AG09319 (cell line): ENCODE measurements at regions not wholly inside any gene's neighbourhood (a gene's known extent, or its start where the extent isn't known, plus 50 kb on each side); places are given as distances from the start of the nearest gene placed in this dataset.

Experiments used
- DNase-seq: peaks from one replicate; pipeline ENCODE4 v3.0.0-alpha.2; 2010; ENCODE audit warnings: low read depth; ENCODE audit errors: extremely low read depth
- TF ChIP-seq, protein P1 (sequence below): IDR thresholded peaks from 2 replicates; pipeline ENCODE4 v1.5.1; 2011; ENCODE audit warnings: low read depth, mild to moderate bottlenecking, inconsistent platforms, low read length, moderate library complexity

DNA sequence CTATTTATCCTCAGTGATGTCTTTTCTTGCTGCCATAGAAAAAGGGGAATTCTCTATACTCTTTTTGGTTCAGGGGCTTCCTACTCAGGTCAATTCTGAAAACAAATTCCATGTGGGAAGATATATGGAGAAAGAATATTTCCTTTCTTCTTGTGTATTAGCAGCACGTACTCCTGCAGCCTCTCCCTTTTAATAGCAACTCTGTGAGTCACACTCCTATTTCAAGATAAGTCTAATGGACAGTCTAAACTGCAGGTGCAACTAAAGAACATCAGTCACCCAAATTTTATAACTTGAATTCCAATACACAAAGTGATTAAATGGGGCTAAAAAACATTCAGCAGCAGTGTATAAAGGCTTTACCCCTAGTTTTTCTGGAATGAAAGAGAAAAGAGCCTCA, 942.2 kb downstream of the CNTNAP5 start:
- TF ChIP-seq, protein P1, sequence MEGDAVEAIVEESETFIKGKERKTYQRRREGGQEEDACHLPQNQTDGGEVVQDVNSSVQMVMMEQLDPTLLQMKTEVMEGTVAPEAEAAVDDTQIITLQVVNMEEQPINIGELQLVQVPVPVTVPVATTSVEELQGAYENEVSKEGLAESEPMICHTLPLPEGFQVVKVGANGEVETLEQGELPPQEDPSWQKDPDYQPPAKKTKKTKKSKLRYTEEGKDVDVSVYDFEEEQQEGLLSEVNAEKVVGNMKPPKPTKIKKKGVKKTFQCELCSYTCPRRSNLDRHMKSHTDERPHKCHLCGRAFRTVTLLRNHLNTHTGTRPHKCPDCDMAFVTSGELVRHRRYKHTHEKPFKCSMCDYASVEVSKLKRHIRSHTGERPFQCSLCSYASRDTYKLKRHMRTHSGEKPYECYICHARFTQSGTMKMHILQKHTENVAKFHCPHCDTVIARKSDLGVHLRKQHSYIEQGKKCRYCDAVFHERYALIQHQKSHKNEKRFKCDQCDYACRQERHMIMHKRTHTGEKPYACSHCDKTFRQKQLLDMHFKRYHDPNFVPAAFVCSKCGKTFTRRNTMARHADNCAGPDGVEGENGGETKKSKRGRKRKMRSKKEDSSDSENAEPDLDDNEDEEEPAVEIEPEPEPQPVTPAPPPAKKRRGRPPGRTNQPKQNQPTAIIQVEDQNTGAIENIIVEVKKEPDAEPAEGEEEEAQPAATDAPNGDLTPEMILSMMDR, result no peak
- DNase-seq, result no peak

DNA sequence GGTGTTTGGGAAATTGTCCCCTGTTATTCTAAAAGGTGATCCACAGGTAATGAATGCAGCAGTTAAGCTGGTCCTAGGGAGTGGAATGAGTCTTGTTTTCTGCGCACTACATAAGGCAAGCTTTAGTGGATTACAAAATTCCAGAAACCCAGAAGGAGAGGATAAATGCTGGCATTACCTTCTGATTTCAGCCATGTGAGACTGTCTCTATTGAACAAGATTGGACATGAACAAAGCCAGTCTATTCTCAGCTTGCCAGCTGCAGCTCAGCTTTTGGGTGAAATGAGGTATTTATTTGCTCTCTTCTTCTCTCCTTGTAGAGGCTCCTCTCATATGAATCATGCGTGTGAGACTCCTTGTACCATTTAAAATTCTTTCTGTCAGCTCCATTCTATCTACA, 944.9 kb downstream of the CNTNAP5 start:
- TF ChIP-seq, protein P1, result no peak
- no peak for DNase-seq

DNA sequence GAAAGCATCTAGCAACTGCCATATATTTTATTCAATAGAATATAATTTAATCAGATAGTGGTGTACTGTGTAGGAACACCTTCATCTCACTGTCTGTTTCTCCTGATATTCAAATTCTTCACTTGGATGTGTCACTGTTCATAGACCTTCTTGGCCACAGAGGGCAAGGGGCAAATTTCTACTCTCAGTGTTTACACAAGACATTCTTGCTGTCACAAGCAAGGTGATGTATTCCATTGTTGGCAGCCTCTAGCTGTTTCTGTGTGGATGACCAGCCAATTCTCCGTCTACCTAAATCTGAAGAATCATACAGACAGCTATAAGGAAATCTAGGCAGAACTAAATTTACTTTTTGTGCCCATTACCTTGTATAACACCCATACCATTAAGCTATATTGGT, 948.3 kb downstream of the CNTNAP5 start:
- no peak for DNase-seq
- TF ChIP-seq, protein P1, result no peak

DNA sequence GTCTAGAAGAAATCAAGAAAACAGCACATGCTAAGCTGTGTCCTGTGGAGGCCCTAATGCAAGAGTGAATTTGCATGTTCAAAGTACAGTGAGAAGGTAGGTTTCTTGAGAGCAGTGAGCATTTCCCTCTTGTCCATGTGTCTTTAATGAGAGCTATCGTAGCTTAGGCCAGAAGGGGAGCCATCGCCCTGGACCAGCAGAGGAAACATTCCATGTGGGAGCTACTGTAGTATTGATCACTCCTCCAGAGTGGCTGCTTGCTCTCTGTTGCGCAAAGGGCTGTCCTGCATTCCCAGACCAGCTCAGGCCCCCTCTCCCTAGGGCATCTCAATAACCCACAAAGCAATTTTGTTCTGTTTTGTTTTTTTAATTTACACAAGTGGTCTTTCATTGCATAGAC, 950.1 kb downstream of the CNTNAP5 start:
- DNase-seq, result no peak

DNA sequence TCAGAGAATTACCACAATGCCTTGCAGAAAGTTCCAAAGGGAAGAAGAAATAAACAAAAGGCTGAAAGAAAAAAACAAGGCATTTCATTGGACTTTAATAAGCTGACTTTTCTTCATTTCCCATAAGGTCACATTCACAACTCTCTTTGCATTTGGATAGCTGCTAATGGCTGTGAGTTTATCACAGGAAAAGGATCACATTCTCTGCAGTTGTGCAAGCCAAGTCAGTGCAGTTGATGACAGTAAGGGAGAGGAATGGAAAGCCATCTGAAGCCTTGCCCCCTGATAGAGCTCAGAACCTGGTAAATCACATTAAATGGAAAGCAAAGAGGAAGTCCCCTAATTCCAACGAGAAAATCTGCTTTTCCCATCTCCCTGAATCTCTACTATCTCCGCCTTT, 950.6 kb downstream of the CNTNAP5 start:
- TF ChIP-seq, protein P1, result no peak
- no peak for DNase-seq

More for the DNA sequence above, 950.1 kb downstream of the CNTNAP5 start:
- TF ChIP-seq, protein P1, result no peak

DNA sequence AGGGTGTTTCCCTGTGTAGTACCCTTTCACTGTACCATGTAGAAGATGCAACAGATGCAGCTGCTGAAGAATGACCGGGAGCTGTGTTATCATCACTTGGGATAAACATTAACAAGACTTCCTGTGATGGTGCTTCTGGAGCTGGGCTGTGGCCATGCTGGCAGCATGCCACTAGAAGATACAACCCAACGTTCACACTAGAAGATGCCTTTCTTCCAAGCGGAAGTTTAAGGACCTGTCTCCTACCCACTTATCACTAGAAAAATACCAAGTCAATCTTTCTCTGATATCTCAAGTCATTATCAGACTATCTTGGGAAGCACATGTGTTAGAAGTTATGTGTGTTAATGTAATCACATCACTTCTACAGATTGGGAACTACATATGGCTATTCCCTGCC, 953.5 kb downstream of the CNTNAP5 start:
- TF ChIP-seq, protein P1, result no peak
- DNase-seq, result no peak

DNA sequence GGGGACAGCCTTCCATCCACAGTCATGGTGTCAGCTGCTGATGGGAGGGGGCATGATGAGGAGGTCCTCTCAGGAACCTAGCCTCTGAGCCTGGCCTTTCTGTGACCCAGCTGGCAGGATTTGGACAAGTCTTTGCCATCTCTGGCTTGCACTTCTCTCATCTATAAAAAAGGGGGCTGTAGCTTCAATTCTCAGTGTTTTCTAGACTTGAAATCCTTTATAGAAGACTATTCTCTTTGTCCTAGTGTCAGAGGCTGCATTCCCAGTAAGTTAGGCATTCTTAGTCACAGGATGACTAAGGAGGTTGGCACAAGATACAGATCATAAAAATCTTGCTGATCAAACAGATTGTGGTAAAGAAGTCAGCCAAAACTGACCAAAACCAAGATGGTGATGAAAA, 958.5 kb downstream of the CNTNAP5 start:
- DNase-seq, result no peak
- TF ChIP-seq, protein P1, result no peak

DNA sequence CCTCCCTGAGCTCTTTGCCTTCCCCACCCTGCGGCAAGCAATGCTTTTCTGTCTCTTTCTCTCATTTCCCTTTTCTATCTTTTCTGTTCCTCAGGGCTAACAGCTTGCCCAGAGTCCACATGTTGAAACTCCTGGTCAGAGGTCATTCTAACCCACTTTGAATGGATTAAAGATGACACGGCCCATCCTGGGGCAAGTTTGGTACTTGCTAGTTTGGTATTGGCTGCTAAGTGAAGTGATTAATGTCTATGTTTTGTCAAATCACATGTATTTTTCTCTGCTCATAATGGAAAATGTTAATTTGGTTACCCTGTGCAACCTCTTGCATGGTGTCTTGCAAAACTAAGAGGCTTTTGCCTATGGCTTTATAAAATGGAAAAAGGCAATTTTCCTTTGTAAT, 960.2 kb downstream of the CNTNAP5 start:
- DNase-seq, result no peak
- TF ChIP-seq, protein P1, result no peak
